GM13977 (cell line): ENCODE measurements at regions not wholly inside any gene's neighbourhood (a gene's known extent, or its start where the extent isn't known, plus 50 kb on each side); places are given as distances from the start of the nearest gene placed in this dataset.

Experiments used
- DNase-seq: peaks from one replicate; pipeline ENCODE4 v3.0.0; 2012; ENCODE audit warnings: low spot score
- CTCF ChIP-seq: IDR thresholded peaks from 2 replicates; pipeline ENCODE4 v1.5.1; 2012; ENCODE audit warnings: mild to moderate bottlenecking, control low read depth; ENCODE audit not compliant: insufficient read depth; ENCODE audit errors: extremely low read depth, missing control alignments
- in situ Hi-C: fragments of 300-500 bp; cut with MboI; formaldehyde crosslinking; loops from one replicate; pipeline ENCODE4 v1.12.0; 2022; ENCODE audit warnings: low sequenced_read_pairs, low pct_unique_long_range_greater_than_20kb, mixed read lengths, inconsistent platforms; ENCODE audit not compliant: unreplicated experiment

GRCh38 chr22:47802421-47802820, 1040.0 kb downstream of the TBC1D22A start:
- in situ Hi-C loops: no loop called here
- TF ChIP-seq CTCF: no peak
- DNase-seq: no peak

- in situ Hi-C loops: no loop called here
- no peak for DNase-seq
- no peak for TF ChIP-seq CTCF
These were observed 1039.2 kb downstream of the TBC1D22A start for GRCh38 chr22:47801541-47802245.

GRCh38 chr22:47798229-47798628, 1035.8 kb downstream of the TBC1D22A start:
- no peak for DNase-seq
- TF ChIP-seq CTCF: no peak
- in situ Hi-C loops: no loop called here

GRCh38 chr22:47797342-47797945, 1035.0 kb downstream of the TBC1D22A start:
- no peak for DNase-seq
- in situ Hi-C loops: no loop called here
- TF ChIP-seq CTCF: no peak

GRCh38 chr22:47796128-47796908, 1033.9 kb downstream of the TBC1D22A start:
- no peak for DNase-seq
- no peak for TF ChIP-seq CTCF
- in situ Hi-C loops: no loop called here

GRCh38 chr22:47795477-47796127, 1033.2 kb downstream of the TBC1D22A start:
- in situ Hi-C loops: no loop called here
- TF ChIP-seq CTCF: no peak
- DNase-seq: no peak
